Progenitor cell of endocrine pancreas (in vitro differentiated cells): ENCODE measurements at regions not wholly inside any gene's neighbourhood (a gene's known extent, or its start where the extent isn't known, plus 50 kb on each side); places are given as distances from the start of the nearest gene placed in this dataset.

Source experiments
- DNase-seq: peaks from one replicate; pipeline ENCODE4 v3.0.0; 2021; ENCODE audit warnings: low spot score; ENCODE audit not compliant: unreplicated experiment
- H3K27ac Mint-ChIP-seq: 2 replicates; pipeline ENCODE4 v1.8.0; 2021; ENCODE audit warnings: mild to moderate bottlenecking, moderate library complexity, mixed read lengths
- H3K27me3 Mint-ChIP-seq: 2 replicates; pipeline ENCODE4 v1.8.0; 2021; ENCODE audit warnings: mixed read lengths
- H3K36me3 Mint-ChIP-seq: 2 replicates; pipeline ENCODE4 v1.8.0; 2022; ENCODE audit warnings: mixed read lengths; ENCODE audit not compliant: insufficient read depth
- H3K4me1 Mint-ChIP-seq: 2 replicates; pipeline ENCODE4 v1.8.0; 2021; ENCODE audit warnings: low read depth, mixed read lengths
- H3K4me3 Mint-ChIP-seq: 2 replicates; pipeline ENCODE4 v1.8.0; 2021; ENCODE audit warnings: low read depth, mild to moderate bottlenecking, moderate library complexity, mixed read lengths
- H3K9me3 Mint-ChIP-seq: 2 replicates; pipeline ENCODE4 v1.8.0; 2021; ENCODE audit warnings: low read depth, mixed read lengths
- CTCF ChIP-seq: fragments of 200-600 bp; sonication (generic); IDR thresholded peaks from one replicate; pipeline ENCODE4 v1.5.0; 2021; ENCODE audit warnings: antibody characterized with exemption, mild to moderate bottlenecking; ENCODE audit not compliant: unreplicated experiment

GRCh38 chr5:56532466-56532865, 282.9 kb upstream of the MAP3K1 start:
- TF ChIP-seq CTCF = no peak
- no peaks in the 10 kb centered on the region for H3K36me3 Mint-ChIP-seq
- peaks cover 10% of the 10 kb centered on the region for H3K4me1 Mint-ChIP-seq
- no peak overlapping the region for H3K27ac Mint-ChIP-seq
- peaks cover 29% of the 10 kb centered on the region for H3K27me3 Mint-ChIP-seq
- no peak for DNase-seq
- H3K9me3 Mint-ChIP-seq = no peaks in the 10 kb centered on the region
- no peak overlapping the region for H3K4me3 Mint-ChIP-seq

- Mint-ChIP-seq H3K36me3 (no peaks in the 10 kb centered on the region), H3K27me3 (peaks cover 26% of the 10 kb centered on the region)
Observed at GRCh38 chr5:56530626-56531138, 284.7 kb upstream of the MAP3K1 start.

DNA sequence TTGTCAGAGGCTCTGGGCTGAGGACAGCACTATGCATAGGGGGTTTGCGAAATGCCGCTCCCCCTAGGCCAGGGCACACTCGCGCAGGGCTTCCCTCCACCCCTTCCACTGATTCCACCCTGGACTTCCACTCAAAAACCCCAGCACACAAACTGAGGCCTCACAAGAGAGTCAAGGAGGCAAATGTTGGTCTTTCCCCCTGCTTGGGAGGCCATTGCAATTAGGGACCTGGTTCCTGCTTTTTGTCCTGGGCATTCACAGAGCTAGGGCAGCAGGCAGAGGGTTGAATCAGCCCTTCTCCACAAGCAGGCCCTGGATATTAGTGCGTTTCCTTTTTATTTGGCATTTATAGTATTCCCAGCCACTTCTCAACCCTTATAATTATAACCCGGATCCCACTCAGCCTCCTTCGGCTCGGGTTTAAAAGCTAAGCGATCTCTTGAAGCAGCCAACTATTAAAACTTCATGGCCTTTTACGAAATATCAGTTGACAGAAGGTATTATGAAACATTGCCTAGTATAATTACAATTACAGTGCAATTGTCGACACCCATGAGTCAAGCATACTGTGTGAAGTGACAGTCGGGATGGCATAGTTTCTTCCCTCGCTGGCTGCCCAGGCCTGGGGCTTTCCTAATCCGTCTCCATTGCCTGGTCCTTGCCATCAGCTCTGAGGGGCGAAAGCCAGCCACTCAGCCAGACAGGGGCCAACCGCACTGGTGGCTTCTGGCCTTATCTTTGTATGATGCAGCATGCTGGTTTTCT, 285.5 kb upstream of the MAP3K1 start:
- H3K27me3 Mint-ChIP-seq = peaks cover 35% of the 10 kb centered on the region
- H3K4me1 Mint-ChIP-seq = peaks cover 5% of the 10 kb centered on the region
- TF ChIP-seq CTCF = no peak
- DNase-seq = no peak
- H3K9me3 Mint-ChIP-seq = no peaks in the 10 kb centered on the region
- H3K36me3 Mint-ChIP-seq = no peaks in the 10 kb centered on the region
- no peak overlapping the region for H3K27ac Mint-ChIP-seq
- H3K4me3 Mint-ChIP-seq = no peak overlapping the region

More at GRCh38 chr5:56530626-56531138, 284.7 kb upstream of the MAP3K1 start:
- TF ChIP-seq CTCF = no peak
- Mint-ChIP-seq H3K9me3 (no peaks in the 10 kb centered on the region), H3K4me3 (no peak overlapping the region), H3K27ac (no peak overlapping the region), H3K4me1 (peaks cover 6% of the 10 kb centered on the region)
- DNase-seq = no peak

DNA sequence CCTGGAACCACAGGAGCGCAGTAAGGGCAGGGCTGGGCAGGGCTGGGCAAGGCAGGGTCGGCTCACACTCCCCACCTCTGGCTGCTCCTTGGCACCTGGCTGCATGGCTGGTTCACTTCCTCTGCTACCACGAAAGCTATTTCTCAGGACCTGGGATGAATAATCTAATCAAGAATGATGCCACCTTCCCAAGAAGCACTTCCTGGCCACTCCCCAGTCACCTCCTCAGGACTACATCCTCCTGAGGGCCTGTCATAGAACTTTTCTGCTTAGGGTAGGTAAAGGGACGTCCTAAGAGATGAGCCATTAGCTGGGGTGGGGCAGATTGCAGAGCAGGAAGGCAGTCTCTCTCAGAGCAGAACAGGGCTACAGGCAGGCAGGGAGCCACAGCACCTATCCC, 288.2 kb upstream of the MAP3K1 start:
- Mint-ChIP-seq H3K27me3 (peaks cover 47% of the 10 kb centered on the region), H3K9me3 (no peaks in the 10 kb centered on the region), H3K27ac (no peak overlapping the region), H3K4me1 (peaks cover 2% of the 10 kb centered on the region), H3K36me3 (no peaks in the 10 kb centered on the region), H3K4me3 (no peak overlapping the region)
- DNase-seq = no peak
- TF ChIP-seq CTCF = no peak

- DNase-seq = no peak
- Mint-ChIP-seq H3K36me3 (no peaks in the 10 kb centered on the region), H3K27me3 (peaks cover 35% of the 10 kb centered on the region), H3K4me3 (no peak overlapping the region), H3K27ac (no peak overlapping the region), H3K9me3 (no peaks in the 10 kb centered on the region), H3K4me1 (peaks cover 2% of the 10 kb centered on the region)
- no peak for TF ChIP-seq CTCF
Observed at GRCh38 chr5:56525113-56525512, 290.2 kb upstream of the MAP3K1 start.
